Prostate gland (tissue), 2 donors: ENCODE measurements at regions not wholly inside any gene's neighbourhood (a gene's known extent, or its start where the extent isn't known, plus 50 kb on each side); places are given as distances from the start of the nearest gene placed in this dataset.

ENCODE experiments used
- DNase-seq: peaks from one replicate; pipeline ENCODE4 v3.0.0-alpha.2; 2019; ENCODE audit warnings: low spot score
- H3K27ac ChIP-seq, 2 donors: fragments of 200-600 bp; sonication (generic); 2 replicates each; pipeline ENCODE4 v1.5.1; 2017 to 2019
- H3K27me3 ChIP-seq: fragments of 200-600 bp; sonication (generic); replicated peaks from 2 replicates; pipeline ENCODE4 v1.5.1; 2019; ENCODE audit not compliant: insufficient read depth
- H3K36me3 ChIP-seq, 2 donors: fragments of 200-600 bp; sonication (generic); 1 replicate in 1 of 2; 2 replicates in 1 of 2; pipeline versions ENCODE4 v1.5.1 to v1.8.1; 2017 to 2019
- H3K4me1 ChIP-seq: fragments of 200-600 bp; sonication (generic); replicated peaks from 2 replicates; pipeline ENCODE4 v1.5.1; 2019
- H3K4me3 ChIP-seq, 2 donors: fragments of 200-600 bp; sonication (generic); 2 replicates each; pipeline ENCODE4 v1.5.1; 2017 to 2019
- H3K9me3 ChIP-seq: fragments of 200-600 bp; sonication (generic); 2 replicates; pipeline ENCODE4 v1.5.1; 2017
- POLR2A ChIP-seq: fragments of 450-650 bp; IDR thresholded peaks from one replicate; pipeline ENCODE4 v1.6.1; 2016; ENCODE audit warnings: antibody characterized with exemption, mild to moderate bottlenecking
- POLR2AphosphoS5 ChIP-seq: sonication (generic); formaldehyde crosslinking; IDR thresholded peaks from one replicate; pipeline ENCODE4 v1.6.1; 2017; ENCODE audit warnings: antibody characterized with exemption
- WGBS: methylation state at CpG from one replicate; pipeline ENCODE4 v1.1.5; 2018; 5-methylcytosine and 5-hydroxymethylcytosine counted together
- intact Hi-C: fragments of 100-400 bp; cut with DNase I; formaldehyde crosslinking; loops from one replicate; pipeline ENCODE4 v1.14.2; 2022
- TF ChIP-seq, protein P1 (sequence below), 4 experiments: fragments of 200-600 bp in 2 of 4; fragments of 450-650 bp in 2 of 4; sonication (generic) in 2 of 4; IDR thresholded peaks; 1 replicate in 3 of 4; 2 replicates in 1 of 4; pipeline ENCODE4 v1.5.1; 2016 to 2019; ENCODE audit warnings: antibody characterized with exemption in 4 of 4, mild to moderate bottlenecking in 2 of 4, moderate library complexity in 2 of 4

DNA sequence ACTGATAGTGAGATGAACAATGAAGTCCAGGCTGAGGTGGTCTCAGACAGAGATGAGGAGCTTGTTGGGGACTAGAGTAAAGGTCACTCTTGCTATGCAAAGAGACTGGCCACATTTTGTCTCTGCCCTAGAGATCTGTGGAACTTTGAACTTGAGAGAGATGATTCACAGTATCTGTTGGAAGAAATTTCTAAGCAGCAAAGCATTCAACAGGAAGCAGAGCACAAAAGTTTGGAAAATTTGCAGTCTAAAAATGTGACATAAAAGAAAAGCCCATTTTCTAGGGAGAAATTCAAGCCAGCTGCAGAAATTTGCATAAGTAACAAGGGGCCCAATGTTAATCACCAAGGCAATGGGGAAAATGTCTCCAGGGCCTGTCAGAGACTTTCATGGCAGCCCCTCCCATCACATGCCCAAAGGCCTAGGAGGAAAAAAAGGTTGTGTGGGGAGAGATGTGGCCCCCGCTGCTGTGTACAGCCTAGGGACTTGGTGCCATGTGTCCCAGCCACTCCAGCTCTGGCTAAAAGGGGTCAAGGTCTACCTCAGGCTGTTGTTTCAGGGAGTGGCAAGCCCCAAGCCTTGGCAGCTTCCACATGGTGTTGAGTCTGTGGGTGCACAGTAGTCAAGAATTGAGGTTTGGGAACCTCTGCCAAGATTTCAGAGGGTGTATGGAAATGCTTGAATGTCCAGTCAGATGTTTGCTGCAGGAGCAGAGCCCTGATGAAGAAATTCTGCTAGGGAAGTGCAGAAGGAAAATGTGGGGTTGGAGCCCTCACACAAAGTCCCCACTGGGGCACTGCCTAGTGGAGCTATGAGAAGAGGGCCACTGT, 262.8 kb downstream of the DKK2 start:
- Histone ChIP-seq H3K36me3 (no peaks in the 10 kb centered on the region), H3K4me3 (no peak overlapping the region), H3K27me3 (no peaks in the 10 kb centered on the region), H3K9me3 (no peaks in the 10 kb centered on the region), H3K27ac (no peak overlapping the region), H3K4me1 (no peaks in the 10 kb centered on the region)
- WGBS = 85% methylated on average over 1 of the region's 1 CpG
- DNase-seq = no peak
- intact Hi-C loops = no loop called here
- TF ChIP-seq POLR2AphosphoS5 (no peak), POLR2A (no peak)
- TF ChIP-seq, protein P1, sequence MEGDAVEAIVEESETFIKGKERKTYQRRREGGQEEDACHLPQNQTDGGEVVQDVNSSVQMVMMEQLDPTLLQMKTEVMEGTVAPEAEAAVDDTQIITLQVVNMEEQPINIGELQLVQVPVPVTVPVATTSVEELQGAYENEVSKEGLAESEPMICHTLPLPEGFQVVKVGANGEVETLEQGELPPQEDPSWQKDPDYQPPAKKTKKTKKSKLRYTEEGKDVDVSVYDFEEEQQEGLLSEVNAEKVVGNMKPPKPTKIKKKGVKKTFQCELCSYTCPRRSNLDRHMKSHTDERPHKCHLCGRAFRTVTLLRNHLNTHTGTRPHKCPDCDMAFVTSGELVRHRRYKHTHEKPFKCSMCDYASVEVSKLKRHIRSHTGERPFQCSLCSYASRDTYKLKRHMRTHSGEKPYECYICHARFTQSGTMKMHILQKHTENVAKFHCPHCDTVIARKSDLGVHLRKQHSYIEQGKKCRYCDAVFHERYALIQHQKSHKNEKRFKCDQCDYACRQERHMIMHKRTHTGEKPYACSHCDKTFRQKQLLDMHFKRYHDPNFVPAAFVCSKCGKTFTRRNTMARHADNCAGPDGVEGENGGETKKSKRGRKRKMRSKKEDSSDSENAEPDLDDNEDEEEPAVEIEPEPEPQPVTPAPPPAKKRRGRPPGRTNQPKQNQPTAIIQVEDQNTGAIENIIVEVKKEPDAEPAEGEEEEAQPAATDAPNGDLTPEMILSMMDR (IDR thresholded peaks at IDR 0.05) = no peak

DNA sequence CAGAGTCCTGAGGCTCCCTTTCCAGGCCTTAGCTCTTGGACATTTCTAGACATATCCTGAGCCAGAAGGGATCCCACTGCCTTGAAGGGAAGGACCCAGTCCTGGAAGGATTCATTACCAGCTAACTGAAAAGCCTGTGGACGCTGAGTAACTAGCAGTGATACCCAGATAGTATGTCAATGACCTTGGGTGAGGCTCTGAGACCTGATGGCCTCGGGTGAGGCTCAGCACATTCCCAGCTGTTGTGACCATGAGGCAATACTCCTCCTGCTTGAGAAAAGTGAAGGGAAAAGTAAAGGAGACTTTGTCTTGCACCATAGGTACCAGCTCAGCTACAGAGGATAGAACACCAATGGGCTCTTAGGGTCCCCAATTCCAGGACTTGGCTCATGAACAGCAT, 268.1 kb downstream of the DKK2 start:
- 90% methylated on average over 2 of the region's 2 CpGs for WGBS
- Histone ChIP-seq H3K36me3 (no peaks in the 10 kb centered on the region), H3K27ac (no peak overlapping the region), H3K27me3 (no peaks in the 10 kb centered on the region), H3K4me3 (no peak overlapping the region), H3K4me1 (no peaks in the 10 kb centered on the region), H3K9me3 (no peaks in the 10 kb centered on the region)
- intact Hi-C loops = no loop called here
- DNase-seq = no peak
- TF ChIP-seq POLR2AphosphoS5 (no peak), POLR2A (no peak)
- TF ChIP-seq, protein P1 (IDR thresholded peaks at IDR 0.05) = no peak

DNA sequence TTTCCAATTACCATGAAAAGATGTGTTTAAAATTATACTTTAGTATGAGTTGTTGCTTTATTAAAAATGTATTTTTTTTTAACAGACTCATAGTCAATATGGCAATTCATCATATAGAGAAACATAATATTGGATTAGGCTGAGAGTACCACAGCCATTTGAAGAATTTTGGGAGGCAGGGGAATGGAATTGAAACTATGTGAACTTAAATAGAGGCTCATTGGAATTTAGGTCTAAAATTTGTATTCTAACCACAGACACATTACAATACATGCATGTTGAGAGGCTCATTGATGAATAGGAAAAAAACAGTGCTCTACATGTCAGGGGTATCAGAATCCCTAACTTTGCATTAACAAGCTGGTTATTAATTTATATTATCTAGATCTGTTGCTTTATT, 269.6 kb downstream of the DKK2 start:
- Histone ChIP-seq H3K9me3 (no peaks in the 10 kb centered on the region), H3K4me3 (no peak overlapping the region), H3K36me3 (no peaks in the 10 kb centered on the region), H3K4me1 (no peaks in the 10 kb centered on the region), H3K27me3 (no peaks in the 10 kb centered on the region), H3K27ac (no peak overlapping the region)
- TF ChIP-seq POLR2AphosphoS5 = no peak
- no peak for TF ChIP-seq POLR2A
- TF ChIP-seq, protein P1 (IDR thresholded peaks at IDR 0.05) = no peak
- intact Hi-C loops = no loop called here
- DNase-seq = no peak

DNA sequence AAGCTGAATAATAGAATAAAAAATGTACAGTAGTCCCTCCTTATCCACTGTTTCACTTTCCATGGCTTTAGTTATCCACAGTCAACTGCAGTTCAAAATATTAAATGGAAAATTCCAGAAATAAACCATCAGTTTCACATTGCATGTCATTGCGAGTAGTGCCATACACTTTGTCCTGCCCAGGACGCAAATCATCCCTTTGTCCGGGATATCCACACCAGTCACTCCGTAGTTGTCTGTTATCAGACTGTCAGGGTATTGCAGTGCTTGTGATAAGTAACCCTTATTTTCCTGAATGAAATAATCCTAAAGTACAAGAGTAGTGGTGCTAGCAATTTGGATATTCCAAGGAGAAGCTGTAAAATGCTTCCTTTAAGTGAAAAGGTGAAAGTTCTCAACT, 271.3 kb downstream of the DKK2 start:
- no peaks in the 10 kb centered on the region for H3K27me3 ChIP-seq
- WGBS = 76% methylated on average over 4 of the region's 4 CpGs
- DNase-seq = no peak
- no peak overlapping the region for H3K4me3 ChIP-seq
- no peaks in the 10 kb centered on the region for H3K36me3 ChIP-seq
- intact Hi-C loops = no loop called here
- TF ChIP-seq POLR2A (no peak), POLR2AphosphoS5 (no peak)
- TF ChIP-seq, protein P1 (IDR thresholded peaks at IDR 0.05) = no peak
- no peaks in the 10 kb centered on the region for H3K4me1 ChIP-seq
- H3K27ac ChIP-seq = no peak overlapping the region
- H3K9me3 ChIP-seq = no peaks in the 10 kb centered on the region
